Breast epithelium (tissue), 4 donors: ENCODE measurements at regions not wholly inside any gene's neighbourhood (a gene's known extent, or its start where the extent isn't known, plus 50 kb on each side); places are given as distances from the start of the nearest gene placed in this dataset.

ENCODE experiments used
- DNase-seq, 2 donors: peaks; one replicate each; pipeline ENCODE4 v3.0.0-alpha.2; 2019; ENCODE audit warnings: low spot score in 2 of 2
- H3K27ac ChIP-seq, 2 donors: fragments of 200-600 bp; sonication (generic) in 1 of 2; one replicate each; pipeline ENCODE4 v1.5.1; 2016 to 2019; ENCODE audit warnings: mild to moderate bottlenecking in 1 of 2
- H3K27me3 ChIP-seq, 2 donors: fragments of 200-600 bp; sonication (generic) in 1 of 2; one replicate each; pipeline versions ENCODE4 v1.5.1 to v1.6.0; 2017 to 2019; ENCODE audit warnings: control low read depth in 1 of 2, mild to moderate bottlenecking in 1 of 2
- H3K36me3 ChIP-seq: fragments of 200-600 bp; one replicate; pipeline ENCODE4 v1.5.1; 2019
- H3K4me1 ChIP-seq, 2 donors: fragments of 200-600 bp; sonication (generic); one replicate each; pipeline ENCODE4 v1.5.1; 2016 to 2019; ENCODE audit warnings: control low read depth in 1 of 2
- H3K4me3 ChIP-seq, 3 donors: fragments of 200-600 bp; sonication (generic); 1 replicate in 2 of 3; 2 replicates in 1 of 3; pipeline ENCODE4 v1.5.1; 2016 to 2019; ENCODE audit warnings: mild to moderate bottlenecking in 3 of 3, moderate library complexity in 2 of 3
- H3K9me3 ChIP-seq, 2 donors: fragments of 200-600 bp; sonication (generic) in 1 of 2; one replicate each; pipeline ENCODE4 v1.5.1; 2016 to 2019; ENCODE audit warnings: control low read depth in 1 of 2
- POLR2A ChIP-seq: fragments of 450-650 bp; IDR thresholded peaks from one replicate; pipeline ENCODE4 v1.6.1; 2016; ENCODE audit warnings: antibody characterized with exemption, mild to moderate bottlenecking, moderate library complexity
- POLR2AphosphoS5 ChIP-seq, 3 donors: sonication (generic); formaldehyde crosslinking; IDR thresholded peaks; one replicate each; pipeline ENCODE4 v1.6.1; 2017; ENCODE audit warnings: antibody characterized with exemption in 3 of 3
- intact Hi-C: fragments of 100-400 bp; cut with DNase I; formaldehyde crosslinking; loops from one replicate; pipeline ENCODE4 v1.15.1; 2023; ENCODE audit warnings: low total_unique reads
- TF ChIP-seq, protein P1 (sequence below), 3 donors: fragments of 450-650 bp; IDR thresholded peaks; one replicate each; pipeline ENCODE4 v1.5.1; 2016 to 2017; ENCODE audit warnings: antibody characterized with exemption in 3 of 3, mild to moderate bottlenecking in 3 of 3, moderate library complexity in 3 of 3

DNA sequence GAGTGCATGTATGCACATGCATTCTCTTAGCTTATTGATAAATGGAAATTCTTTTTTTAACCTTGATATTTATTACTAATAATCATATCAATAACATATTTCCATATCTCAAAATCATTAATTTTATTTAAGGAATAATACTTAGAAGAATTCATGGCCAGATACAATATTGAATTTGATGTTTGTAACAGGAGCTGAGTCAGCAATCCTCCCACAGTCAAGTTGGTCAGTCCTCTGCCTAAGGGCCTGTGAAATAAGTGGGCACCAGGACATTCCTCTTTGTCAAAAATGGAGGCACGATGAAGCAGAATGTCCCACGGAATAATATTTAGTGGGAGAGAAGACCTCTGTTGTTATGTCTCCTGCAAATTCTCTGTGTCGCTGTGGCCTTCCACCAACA lies 148.6 kb downstream of the LRRC70 start:
- Histone ChIP-seq H3K4me1 (no peaks in the 10 kb centered on the region), H3K9me3 (no peaks in the 10 kb centered on the region), H3K36me3 (no peaks in the 10 kb centered on the region), H3K27me3 (no peaks in the 10 kb centered on the region), H3K4me3 (no peak overlapping the region), H3K27ac (no peak overlapping the region)
- TF ChIP-seq POLR2AphosphoS5 (IDR thresholded peaks at IDR 0.05), result no peak
- TF ChIP-seq, protein P1, sequence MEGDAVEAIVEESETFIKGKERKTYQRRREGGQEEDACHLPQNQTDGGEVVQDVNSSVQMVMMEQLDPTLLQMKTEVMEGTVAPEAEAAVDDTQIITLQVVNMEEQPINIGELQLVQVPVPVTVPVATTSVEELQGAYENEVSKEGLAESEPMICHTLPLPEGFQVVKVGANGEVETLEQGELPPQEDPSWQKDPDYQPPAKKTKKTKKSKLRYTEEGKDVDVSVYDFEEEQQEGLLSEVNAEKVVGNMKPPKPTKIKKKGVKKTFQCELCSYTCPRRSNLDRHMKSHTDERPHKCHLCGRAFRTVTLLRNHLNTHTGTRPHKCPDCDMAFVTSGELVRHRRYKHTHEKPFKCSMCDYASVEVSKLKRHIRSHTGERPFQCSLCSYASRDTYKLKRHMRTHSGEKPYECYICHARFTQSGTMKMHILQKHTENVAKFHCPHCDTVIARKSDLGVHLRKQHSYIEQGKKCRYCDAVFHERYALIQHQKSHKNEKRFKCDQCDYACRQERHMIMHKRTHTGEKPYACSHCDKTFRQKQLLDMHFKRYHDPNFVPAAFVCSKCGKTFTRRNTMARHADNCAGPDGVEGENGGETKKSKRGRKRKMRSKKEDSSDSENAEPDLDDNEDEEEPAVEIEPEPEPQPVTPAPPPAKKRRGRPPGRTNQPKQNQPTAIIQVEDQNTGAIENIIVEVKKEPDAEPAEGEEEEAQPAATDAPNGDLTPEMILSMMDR (IDR thresholded peaks at IDR 0.05), result no peak
- no peak for TF ChIP-seq POLR2A
- intact Hi-C loops, result no loop called here
- no peak for DNase-seq

DNA sequence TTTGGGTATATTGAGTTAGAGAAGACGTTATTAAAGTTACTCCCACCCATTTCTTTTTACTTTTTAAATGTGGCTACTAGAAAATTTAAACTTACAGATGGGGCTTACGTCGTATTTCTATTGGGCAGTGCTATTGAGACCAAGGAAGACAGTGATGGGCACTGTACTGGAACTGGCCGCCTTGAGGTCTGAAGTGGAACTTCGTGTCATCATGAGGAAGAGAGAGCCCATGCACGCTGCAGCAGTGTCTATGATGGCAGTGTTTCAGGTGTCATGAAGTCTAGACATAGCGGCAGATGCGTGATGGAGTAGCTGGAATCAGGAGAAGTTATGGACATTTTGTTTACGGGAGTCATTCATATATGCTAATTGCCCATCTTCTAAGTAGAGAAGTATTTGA lies 143.7 kb downstream of the LRRC70 start:
- Histone ChIP-seq H3K4me1 (no peaks in the 10 kb centered on the region), H3K27me3 (no peaks in the 10 kb centered on the region), H3K9me3 (no peaks in the 10 kb centered on the region), H3K36me3 (no peaks in the 10 kb centered on the region), H3K4me3 (no peak overlapping the region), H3K27ac (no peak overlapping the region)
- no peak for DNase-seq
- TF ChIP-seq POLR2A, result no peak
- TF ChIP-seq, protein P1 (IDR thresholded peaks at IDR 0.05), result no peak
- no peak for TF ChIP-seq POLR2AphosphoS5 (IDR thresholded peaks at IDR 0.05)
- intact Hi-C loops, result no loop called here

DNA sequence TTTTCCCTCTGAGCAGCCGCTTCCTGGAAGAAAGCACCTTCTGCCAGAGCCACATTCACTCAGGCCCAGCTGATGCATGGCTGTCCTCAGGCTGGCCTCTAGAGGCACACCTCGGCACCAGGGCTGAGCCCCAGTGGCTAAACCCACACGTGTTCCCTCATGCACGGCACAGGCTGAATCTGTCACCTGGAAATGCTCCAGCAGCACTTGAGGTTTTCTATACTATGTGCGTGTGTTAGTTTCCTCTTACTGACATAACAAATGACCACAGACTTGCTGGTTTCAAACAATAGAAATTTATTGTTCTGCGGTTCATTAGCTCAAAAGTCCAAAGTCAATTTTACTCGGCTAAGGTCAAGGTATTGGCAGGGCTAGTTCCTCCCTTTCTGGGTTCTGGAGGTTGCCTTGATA lies 141.4 kb downstream of the LRRC70 start:
- DNase-seq, result no peak
- Histone ChIP-seq H3K27me3 (no peaks in the 10 kb centered on the region), H3K4me1 (no peaks in the 10 kb centered on the region), H3K9me3 (no peaks in the 10 kb centered on the region), H3K36me3 (no peaks in the 10 kb centered on the region), H3K27ac (no peak overlapping the region), H3K4me3 (no peak overlapping the region)
- intact Hi-C loops, result no loop called here
- TF ChIP-seq, protein P1 (IDR thresholded peaks at IDR 0.05), result no peak
- TF ChIP-seq POLR2A, result no peak
- no peak for TF ChIP-seq POLR2AphosphoS5 (IDR thresholded peaks at IDR 0.05)

DNA sequence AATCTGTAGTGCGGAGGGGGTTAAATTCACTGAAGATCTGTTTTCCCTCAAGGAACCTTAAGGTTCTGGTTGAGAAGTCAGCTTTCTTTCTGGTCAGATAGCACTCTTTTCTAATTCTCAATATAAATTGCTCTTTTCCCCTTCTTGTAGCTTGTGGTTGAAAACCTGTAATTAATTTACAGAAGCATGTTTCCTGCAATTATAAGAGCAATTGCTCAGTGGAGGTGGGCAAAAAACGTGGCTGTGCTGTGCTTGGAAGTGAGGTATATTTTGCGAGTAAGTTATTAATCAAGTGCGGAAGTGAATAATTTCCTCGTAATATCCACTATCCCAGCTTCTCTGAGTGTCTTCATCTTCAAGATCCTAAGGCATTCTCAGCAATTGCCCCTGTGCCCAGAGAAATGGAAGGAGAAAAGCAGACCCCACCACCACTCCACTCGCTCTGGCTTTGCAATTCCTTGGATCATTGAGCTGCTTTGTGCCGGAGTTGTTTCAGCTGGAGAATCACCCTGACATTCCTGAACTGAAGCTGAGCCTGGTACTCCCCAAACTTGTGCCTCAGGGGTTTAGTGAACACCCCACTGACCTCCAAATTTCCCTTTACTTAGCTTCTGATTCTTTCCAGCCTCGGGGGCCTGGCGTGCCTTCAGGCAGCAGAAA lies 140.6 kb downstream of the LRRC70 start:
- no peak for DNase-seq
- Histone ChIP-seq H3K4me1 (no peaks in the 10 kb centered on the region), H3K36me3 (no peaks in the 10 kb centered on the region), H3K9me3 (no peaks in the 10 kb centered on the region), H3K27me3 (no peaks in the 10 kb centered on the region), H3K4me3 (no peak overlapping the region), H3K27ac (no peak overlapping the region)
- intact Hi-C loops, result no loop called here
- TF ChIP-seq POLR2AphosphoS5 (IDR thresholded peaks at IDR 0.05) (no peak), POLR2A (no peak)
- TF ChIP-seq, protein P1 (IDR thresholded peaks at IDR 0.05), result no peak

DNA sequence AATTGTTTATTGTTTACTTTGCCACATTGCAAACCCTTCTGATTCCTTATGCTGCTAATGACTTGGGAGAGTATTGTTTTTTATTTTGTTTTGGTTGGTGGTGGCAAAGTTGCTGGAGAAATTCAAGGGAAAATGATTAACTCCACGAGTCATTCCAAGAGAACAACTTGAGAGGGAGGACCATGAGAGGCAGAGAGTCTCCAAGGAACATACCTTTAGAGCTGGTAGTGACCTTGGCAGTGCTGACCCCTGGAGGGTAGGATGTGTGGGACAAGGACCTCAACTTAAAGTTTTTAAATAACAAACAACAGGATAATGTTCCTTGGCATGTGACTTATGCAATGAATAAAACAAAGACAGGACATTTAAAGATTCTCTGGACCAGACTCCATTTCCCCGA lies 139.7 kb downstream of the LRRC70 start:
- Histone ChIP-seq H3K27ac (no peak overlapping the region), H3K27me3 (no peaks in the 10 kb centered on the region), H3K9me3 (no peaks in the 10 kb centered on the region), H3K4me3 (no peak overlapping the region), H3K4me1 (no peaks in the 10 kb centered on the region), H3K36me3 (no peaks in the 10 kb centered on the region)
- DNase-seq, result no peak
- intact Hi-C loops, result no loop called here
- TF ChIP-seq POLR2AphosphoS5 (IDR thresholded peaks at IDR 0.05) (no peak), POLR2A (no peak)
- TF ChIP-seq, protein P1 (IDR thresholded peaks at IDR 0.05), result no peak
